ENCODE measurements at regions not wholly inside any gene's neighbourhood (a gene's known extent, or its start where the extent isn't known, plus 50 kb on each side); places are given as distances from the start of the nearest gene placed in this dataset.

GRCh38 chr4:28226962-28227361, 1366.3 kb downstream of the STIM2 start:
- Mint-ChIP-seq H3K4me1 (ENCODE audit: unreplicated experiment) (peaks cover 12% of the 10 kb centered on the region), H3K27me3 (ENCODE audit: unreplicated experiment) (no peaks in the 10 kb centered on the region), H3K4me3 (ENCODE audit: unreplicated experiment) (no peak overlapping the region), H3K9me3 (ENCODE audit: unreplicated experiment) (peaks cover 5% of the 10 kb centered on the region), H3K27ac (ENCODE audit: unreplicated experiment) (no peak overlapping the region), H3K36me3 (ENCODE audit: unreplicated experiment) (no peaks in the 10 kb centered on the region)
- no peak for DNase-seq (ENCODE audit: extremely low spot score, unreplicated experiment)
- no peak for TF ChIP-seq CTCF (IDR thresholded peaks at IDR 0.05)

GRCh38 chr4:28227764-28228163, 1367.1 kb downstream of the STIM2 start:
- DNase-seq (ENCODE audit: extremely low spot score, unreplicated experiment), result no peak
- H3K36me3 Mint-ChIP-seq (ENCODE audit: unreplicated experiment), result no peaks in the 10 kb centered on the region
- peaks cover 5% of the 10 kb centered on the region for H3K9me3 Mint-ChIP-seq (ENCODE audit: unreplicated experiment)
- no peak for TF ChIP-seq CTCF (IDR thresholded peaks at IDR 0.05)
- no peaks in the 10 kb centered on the region for H3K27me3 Mint-ChIP-seq (ENCODE audit: unreplicated experiment)
- no peak overlapping the region for H3K27ac Mint-ChIP-seq (ENCODE audit: unreplicated experiment)
- H3K4me3 Mint-ChIP-seq (ENCODE audit: unreplicated experiment), result no peak overlapping the region
- H3K4me1 Mint-ChIP-seq (ENCODE audit: unreplicated experiment), result peaks cover 12% of the 10 kb centered on the region

GRCh38 chr4:28228561-28229491, 1368.2 kb downstream of the STIM2 start:
- Mint-ChIP-seq H3K9me3 (ENCODE audit: unreplicated experiment) (no peaks in the 10 kb centered on the region), H3K4me3 (ENCODE audit: unreplicated experiment) (no peak overlapping the region), H3K27ac (ENCODE audit: unreplicated experiment) (peak overlapping the region; percentile 44), H3K27me3 (ENCODE audit: unreplicated experiment) (no peaks in the 10 kb centered on the region), H3K4me1 (ENCODE audit: unreplicated experiment) (peaks cover 16% of the 10 kb centered on the region), H3K36me3 (ENCODE audit: unreplicated experiment) (no peaks in the 10 kb centered on the region)
- TF ChIP-seq CTCF (IDR thresholded peaks at IDR 0.05), result no peak
- no peak for DNase-seq (ENCODE audit: extremely low spot score, unreplicated experiment)

- DNase-seq (ENCODE audit: extremely low spot score, unreplicated experiment), result no peak
- no peak for TF ChIP-seq CTCF (IDR thresholded peaks at IDR 0.05)
- H3K27ac Mint-ChIP-seq (ENCODE audit: unreplicated experiment), result no peak overlapping the region
- H3K27me3 Mint-ChIP-seq (ENCODE audit: unreplicated experiment), result no peaks in the 10 kb centered on the region
- H3K9me3 Mint-ChIP-seq (ENCODE audit: unreplicated experiment), result no peaks in the 10 kb centered on the region
- H3K36me3 Mint-ChIP-seq (ENCODE audit: unreplicated experiment), result no peaks in the 10 kb centered on the region
- peaks cover 16% of the 10 kb centered on the region for H3K4me1 Mint-ChIP-seq (ENCODE audit: unreplicated experiment)
- H3K4me3 Mint-ChIP-seq (ENCODE audit: unreplicated experiment), result no peak overlapping the region
Observed at GRCh38 chr4:28232376-28232775, 1371.7 kb downstream of the STIM2 start.

GRCh38 chr4:28232951-28233350, 1372.3 kb downstream of the STIM2 start:
- DNase-seq (ENCODE audit: extremely low spot score, unreplicated experiment), result no peak
- H3K9me3 Mint-ChIP-seq (ENCODE audit: unreplicated experiment), result no peaks in the 10 kb centered on the region
- no peak for TF ChIP-seq CTCF (IDR thresholded peaks at IDR 0.05)
- H3K27me3 Mint-ChIP-seq (ENCODE audit: unreplicated experiment), result no peaks in the 10 kb centered on the region
- H3K27ac Mint-ChIP-seq (ENCODE audit: unreplicated experiment), result no peak overlapping the region
- H3K4me3 Mint-ChIP-seq (ENCODE audit: unreplicated experiment), result no peak overlapping the region
- H3K4me1 Mint-ChIP-seq (ENCODE audit: unreplicated experiment), result peaks cover 16% of the 10 kb centered on the region
- no peaks in the 10 kb centered on the region for H3K36me3 Mint-ChIP-seq (ENCODE audit: unreplicated experiment)

Measured in osteocyte (in vitro differentiated cells).